ENCODE measurements at regions not wholly inside any gene's neighbourhood (a gene's known extent, or its start where the extent isn't known, plus 50 kb on each side); places are given as distances from the start of the nearest gene placed in this dataset.

- TF ChIP-seq ZBTB40 (IDR thresholded peaks at IDR 0.05) (no peak), ZBTB40 (CRISPR knock-in tag; IDR thresholded peaks at IDR 0.05) (no peak), DRAP1 (CRISPR knock-in tag; IDR thresholded peaks at IDR 0.05) (no peak)
These were observed 223.2 kb upstream of the GMDS start (continued) for GRCh38 chr6:2468601-2468955.
